ENCODE measurements at regions not wholly inside any gene's neighbourhood (a gene's known extent, or its start where the extent isn't known, plus 50 kb on each side); places are given as distances from the start of the nearest gene placed in this dataset.

- peaks cover 32% of the 10 kb centered on the region for H3K9me3 ChIP-seq (ENCODE audit: low read length)
- H3K4me2 ChIP-seq (ENCODE audit: low read depth, low read length): no peak overlapping the region
- ATAC-seq: no peak
- no peak for DNase-seq (ENCODE audit: low spot score)
- no TSS peak for BruUV-seq (replicated peaks)
- no peak overlapping the region for H2AFZ ChIP-seq (ENCODE audit: low read length)
- ChIA-PET POLR2A (no interaction called here), CTCF (ENCODE audit: low intra/inter-chr PET ratio, low total read pairs) (no interaction called here)
- no peaks in the 10 kb centered on the region for H3K79me2 ChIP-seq (ENCODE audit: insufficient read depth, low read length)
- no peak for TF ChIP-seq ZNF646 (CRISPR knock-in tag; IDR thresholded peaks at IDR 0.05)
- TF ChIP-seq ZNF781 (CRISPR knock-in tag; IDR thresholded peaks at IDR 0.05; ENCODE audit: borderline replicate concordance, not compliant biosample characterization): no peak
- TF ChIP-seq KLF6 (CRISPR knock-in tag; IDR thresholded peaks at IDR 0.05): no peak
- TF ChIP-seq ZGPAT (CRISPR knock-in tag; IDR thresholded peaks at IDR 0.05): no peak
- TF ChIP-seq TFE3 (CRISPR knock-in tag; IDR thresholded peaks at IDR 0.05): no peak
- TF ChIP-seq ZNF414 (CRISPR knock-in tag; IDR thresholded peaks at IDR 0.05): no peak
- no peak for TF ChIP-seq JARID2 (CRISPR knock-in tag; IDR thresholded peaks at IDR 0.05; ENCODE audit: insufficient replicate concordance)
- no peak for TF ChIP-seq ELF4 (CRISPR knock-in tag; IDR thresholded peaks at IDR 0.05; ENCODE audit: borderline replicate concordance)
- TF ChIP-seq ZNF296 (CRISPR knock-in tag; conservative IDR thresholded peaks at IDR 0.05): no peak
- no peak for TF ChIP-seq ISX (CRISPR knock-in tag; conservative IDR thresholded peaks at IDR 0.05)
- FAIRE-seq: no peak
- 6% methylated on average over 1 of the region's 1 CpG for WGBS (ENCODE audit: low lambda C conversion rate)
- H3K36me3 ChIP-seq (replicated peaks in 1 of 2; ENCODE audit: control insufficient read depth in 1 of 2, insufficient read depth in 2 of 2, low read length in 2 of 2): no peaks in the 10 kb centered on the region
- no peak overlapping the region for H3K27ac ChIP-seq (ENCODE audit: extremely low read length, insufficient read depth, low read length)
- no peak overlapping the region for H3K4me3 ChIP-seq (replicated peaks in 1 of 3; ENCODE audit: insufficient read depth in 1 of 3, low read depth in 2 of 3, low read length in 3 of 3)
- no peak overlapping the region for H3K9ac ChIP-seq (ENCODE audit: insufficient read depth, low read depth, low read length)
- H4K20me1 ChIP-seq (ENCODE audit: insufficient read depth, low read length): no peaks in the 10 kb centered on the region
- intact Hi-C loops (cut with micrococcal nuclease; ENCODE audit: unreplicated experiment) (no loop called here), in situ Hi-C loops (cut with HindIII; ENCODE audit: extremely low pct_ligation_motif_present, low pct_unique_long_range_greater_than_20kb) (no loop called here)
- H3K27me3 ChIP-seq (ENCODE audit: control insufficient read depth in 1 of 2, insufficient read depth in 2 of 2, low read length in 2 of 2): no peaks in the 10 kb centered on the region
- no peaks in the 10 kb centered on the region for H3K4me1 ChIP-seq (ENCODE audit: insufficient read depth, low read length)
Observed at GRCh38 chr13:58744686-58745085, 1113.1 kb downstream of the PCDH17 start.

Data from HepG2 (cell line).